Glomerular visceral epithelial cell (primary cell): ENCODE measurements at regions not wholly inside any gene's neighbourhood (a gene's known extent, or its start where the extent isn't known, plus 50 kb on each side); places are given as distances from the start of the nearest gene placed in this dataset.

ENCODE experiments used
- DNase-seq: peaks from one replicate; pipeline ENCODE4 v3.0.0-alpha.2; 2016; ENCODE audit errors: extremely low spot score

- no peak for DNase-seq
These were observed 198.0 kb upstream of the MAMLD1 start for GRCh38 chrX:150164971-150165600.

GRCh38 chrX:150165776-150166610 lies 197.1 kb upstream of the MAMLD1 start:
- no peak for DNase-seq

GRCh38 chrX:150167482-150168324 lies 195.4 kb upstream of the MAMLD1 start:
- DNase-seq, result peak; percentile 23

- DNase-seq, result no peak
These were observed 181.0 kb upstream of the MAMLD1 start for GRCh38 chrX:150182161-150182560.

- peak; percentile 42 for DNase-seq
These were observed 178.6 kb upstream of the MAMLD1 start for GRCh38 chrX:150184491-150184890.

GRCh38 chrX:150185766-150186165 lies 177.4 kb upstream of the MAMLD1 start:
- DNase-seq, result no peak

- no peak for DNase-seq
These were observed 170.3 kb upstream of the MAMLD1 start for GRCh38 chrX:150192816-150193215.

GRCh38 chrX:150196285-150196684 lies 166.8 kb upstream of the MAMLD1 start:
- no peak for DNase-seq

- no peak for DNase-seq
These were observed 165.7 kb upstream of the MAMLD1 start for GRCh38 chrX:150197388-150197787.

GRCh38 chrX:150198776-150199175 lies 164.3 kb upstream of the MAMLD1 start:
- DNase-seq, result peak; percentile 47

- DNase-seq, result no peak
These were observed 163.9 kb upstream of the MAMLD1 start for GRCh38 chrX:150199181-150199580.

- peak; percentile 15 for DNase-seq
These were observed 163.3 kb upstream of the MAMLD1 start for GRCh38 chrX:150199803-150200202.

- DNase-seq, result no peak
These were observed 162.8 kb upstream of the MAMLD1 start for GRCh38 chrX:150200361-150200760.

GRCh38 chrX:150200820-150201287 lies 162.3 kb upstream of the MAMLD1 start:
- peak; percentile 96 for DNase-seq

- no peak for DNase-seq
These were observed 161.7 kb upstream of the MAMLD1 start for GRCh38 chrX:150201391-150201790.

GRCh38 chrX:150201841-150202240 lies 161.3 kb upstream of the MAMLD1 start:
- DNase-seq, result no peak

- no peak for DNase-seq
These were observed 160.4 kb upstream of the MAMLD1 start for GRCh38 chrX:150202641-150203247.

GRCh38 chrX:150203248-150203645 lies 159.9 kb upstream of the MAMLD1 start:
- DNase-seq, result no peak

GRCh38 chrX:150205011-150205410 lies 158.1 kb upstream of the MAMLD1 start:
- no peak for DNase-seq

GRCh38 chrX:150207733-150208132 lies 155.4 kb upstream of the MAMLD1 start:
- DNase-seq, result no peak

- DNase-seq, result no peak
These were observed 151.1 kb upstream of the MAMLD1 start for GRCh38 chrX:150211988-150212387.
